ENCODE measurements at regions not wholly inside any gene's neighbourhood (a gene's known extent, or its start where the extent isn't known, plus 50 kb on each side); places are given as distances from the start of the nearest gene placed in this dataset.

DNA sequence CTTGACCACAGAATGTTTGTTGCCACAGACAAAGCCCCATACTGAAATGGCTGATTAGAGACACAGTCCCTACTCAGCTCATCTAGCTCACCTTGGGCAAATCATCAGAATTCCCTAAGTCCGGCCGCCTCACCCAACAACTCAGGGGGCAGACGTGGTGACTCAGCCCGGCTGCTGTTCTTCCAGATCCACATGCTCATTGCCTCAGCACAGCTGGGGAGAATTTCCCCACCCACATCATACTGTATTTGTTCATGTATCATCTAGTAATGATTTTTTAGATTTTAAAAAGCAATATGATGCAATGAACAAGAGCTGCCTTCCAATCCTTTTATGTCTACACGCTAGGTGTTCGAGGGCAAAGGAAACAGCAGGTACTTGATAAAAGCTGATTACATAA lies 333.8 kb upstream of the TENM3 start:
- no peak for DNase-seq

DNA sequence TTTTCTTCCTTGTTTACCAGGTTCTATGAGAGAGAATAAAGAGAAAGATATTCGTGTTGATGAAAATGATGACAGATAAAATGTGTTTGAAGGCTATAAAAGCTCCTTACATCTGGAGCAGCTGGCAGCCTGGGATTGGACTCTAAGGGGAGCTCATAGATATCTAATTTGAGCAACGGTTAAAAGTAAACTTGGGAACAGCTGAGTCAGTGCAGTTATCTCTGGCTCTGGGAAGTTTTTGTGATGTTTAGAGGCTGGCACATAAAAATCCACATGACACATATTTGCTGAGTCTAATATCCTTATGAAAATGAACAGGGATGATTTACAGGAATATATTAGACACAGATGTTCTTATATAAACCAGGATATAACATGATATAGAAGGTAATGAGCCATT lies 331.8 kb upstream of the TENM3 start:
- DNase-seq = no peak

DNA sequence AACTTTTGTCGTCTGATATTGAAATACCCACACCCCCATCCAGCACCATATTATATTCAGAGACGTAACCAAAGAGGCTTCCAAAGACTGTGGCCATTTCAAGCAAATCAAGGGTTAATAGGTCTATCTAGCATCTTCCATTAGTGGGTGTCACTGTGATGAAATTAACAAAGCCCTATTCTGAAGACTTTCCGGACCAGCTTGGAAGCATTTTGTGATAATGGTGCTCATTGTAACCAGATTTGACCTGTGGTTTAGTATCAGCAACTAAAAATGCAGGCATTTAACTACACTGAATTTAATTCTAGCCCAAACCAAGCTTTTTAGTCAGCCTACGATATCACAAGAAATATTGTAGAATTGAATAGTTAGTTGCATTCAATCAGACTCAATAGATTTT lies 309.7 kb upstream of the TENM3 start:
- no peak for DNase-seq

DNA sequence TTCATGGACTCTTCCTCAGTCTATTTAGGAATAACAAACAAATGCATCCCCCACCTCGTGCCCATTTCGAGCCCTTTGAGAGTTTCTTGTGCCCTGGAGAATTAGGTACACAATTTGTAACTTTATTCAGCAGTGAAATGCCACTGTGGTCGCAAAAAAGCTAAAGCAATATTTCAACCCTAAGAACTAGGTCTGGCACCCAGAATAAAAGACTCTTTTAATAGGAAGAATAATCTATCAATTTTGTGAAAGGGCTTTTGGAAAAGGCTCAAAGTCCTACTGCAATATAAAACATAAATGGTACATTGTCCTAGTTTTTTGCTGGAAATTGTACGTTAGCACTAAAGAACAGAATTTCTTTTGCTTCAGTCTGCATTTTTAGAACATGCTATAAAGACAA lies 304.6 kb upstream of the TENM3 start:
- DNase-seq = no peak

DNA sequence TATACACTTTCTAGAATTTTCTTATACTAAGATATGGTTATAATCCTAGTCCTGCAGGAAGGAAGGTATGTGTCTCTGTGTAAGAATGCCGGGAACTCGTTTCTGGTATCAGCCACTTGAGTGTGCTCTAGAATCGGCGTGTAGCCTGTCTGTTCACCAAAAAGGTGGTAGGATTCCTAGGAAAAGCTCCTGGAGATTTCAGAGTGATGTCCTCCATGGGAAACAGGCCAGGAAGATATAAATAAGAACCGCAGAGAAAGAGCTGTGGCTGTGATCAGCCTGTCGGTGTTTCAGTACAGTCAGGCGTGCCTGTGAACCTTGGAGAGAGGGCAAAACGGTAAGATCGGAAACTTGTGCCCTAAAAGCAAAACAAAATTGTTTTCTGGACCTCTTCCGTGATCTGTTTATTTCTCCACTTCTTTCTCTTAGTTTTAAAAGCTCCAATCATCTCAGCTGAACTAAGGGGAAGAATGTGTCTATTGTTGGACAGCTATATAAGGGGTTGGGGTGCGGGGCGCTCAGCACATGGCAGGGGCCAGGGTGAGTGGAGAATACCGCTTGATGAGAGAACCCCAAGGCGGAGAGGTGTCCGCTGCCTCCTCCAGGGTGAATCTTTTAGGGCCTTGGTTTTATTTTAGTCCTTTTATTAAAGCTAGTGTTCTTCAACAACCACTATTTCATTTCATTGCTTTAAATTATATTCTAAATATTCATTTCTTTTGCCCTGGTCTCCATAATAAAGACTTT lies 303.8 kb upstream of the TENM3 start:
- no peak for DNase-seq

GRCh38 chr4:181944527-181944926 lies 298.7 kb upstream of the TENM3 start:
- DNase-seq = no peak

DNA sequence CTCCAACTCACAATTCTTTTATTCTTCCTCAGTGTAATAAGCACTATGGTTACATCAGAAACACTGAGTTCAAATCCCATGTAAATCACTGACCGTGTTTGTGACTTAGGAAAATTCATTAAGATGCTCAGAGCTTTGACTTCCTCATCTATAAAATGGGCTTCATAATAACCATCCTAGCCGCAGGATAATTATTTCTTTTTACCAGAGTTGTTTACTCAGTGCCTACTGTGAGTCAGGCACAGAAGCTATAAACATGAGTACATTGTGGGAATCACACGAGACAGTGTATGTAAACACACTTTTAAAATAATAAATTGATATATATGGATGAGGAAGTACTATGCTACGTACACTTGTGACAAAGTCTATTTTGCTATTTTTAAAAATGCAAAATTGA lies 296.3 kb upstream of the TENM3 start:
- no peak for DNase-seq

- DNase-seq = no peak
Measured at GRCh38 chr4:181948839-181949382, 294.3 kb upstream of the TENM3 start.

- DNase-seq = no peak
Measured at GRCh38 chr4:181949704-181950312, 293.4 kb upstream of the TENM3 start.

DNA sequence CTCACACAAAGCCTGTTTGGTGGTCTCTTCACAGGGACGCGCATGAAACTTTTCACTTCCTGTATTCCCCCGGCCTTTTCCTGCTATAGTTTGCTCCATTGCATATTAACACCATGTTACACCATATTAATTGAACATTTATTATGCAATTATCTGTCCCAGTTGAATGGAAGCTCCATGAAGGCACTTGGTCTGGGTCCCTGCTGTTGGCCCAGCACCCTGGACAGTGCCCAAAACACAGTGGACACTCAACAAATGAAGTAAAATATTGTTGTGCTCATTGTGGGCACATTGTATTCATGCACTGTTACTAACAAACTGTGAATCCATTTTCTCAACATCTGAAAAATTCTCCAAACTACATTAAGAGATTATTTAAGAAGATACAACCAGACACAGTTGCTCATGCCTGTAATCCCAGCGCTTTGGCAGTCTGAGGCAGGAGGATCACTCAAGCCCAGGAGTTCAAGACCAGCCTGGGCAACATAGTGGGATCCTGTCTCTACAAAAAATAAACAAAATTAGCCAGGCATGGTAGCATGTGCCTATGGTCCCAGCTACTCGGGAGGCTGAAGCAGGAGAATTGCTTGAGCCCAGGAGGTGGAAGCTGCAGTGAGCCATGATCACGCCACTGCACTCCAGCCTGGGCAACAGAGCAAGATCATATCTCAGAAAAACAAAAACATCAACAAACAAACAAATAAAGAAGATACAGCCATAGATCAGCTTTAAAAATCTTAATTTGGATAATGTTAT lies 292.7 kb upstream of the TENM3 start:
- no peak for DNase-seq

- DNase-seq = no peak
Measured at GRCh38 chr4:181951265-181951664, 291.9 kb upstream of the TENM3 start.

GRCh38 chr4:181952478-181952877 lies 290.7 kb upstream of the TENM3 start:
- no peak for DNase-seq

DNA sequence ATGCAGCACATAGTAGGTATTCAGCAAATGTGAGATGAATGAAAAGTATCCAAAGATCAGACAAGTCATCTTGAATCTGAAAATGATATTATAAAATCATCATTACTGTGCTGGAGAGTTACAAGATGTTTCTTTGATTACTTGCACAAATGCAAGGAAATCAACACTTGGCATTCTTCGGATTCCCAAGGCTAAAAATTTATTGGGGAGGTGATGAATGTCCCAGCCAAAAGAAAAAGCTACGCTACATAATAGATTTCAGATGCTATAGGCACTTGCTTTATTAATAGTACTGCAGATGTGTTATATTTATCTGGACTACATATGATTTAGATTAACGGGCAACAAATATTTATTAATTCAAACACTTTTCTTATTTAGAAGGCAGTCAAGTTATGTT lies 286.7 kb upstream of the TENM3 start:
- DNase-seq = no peak

DNA sequence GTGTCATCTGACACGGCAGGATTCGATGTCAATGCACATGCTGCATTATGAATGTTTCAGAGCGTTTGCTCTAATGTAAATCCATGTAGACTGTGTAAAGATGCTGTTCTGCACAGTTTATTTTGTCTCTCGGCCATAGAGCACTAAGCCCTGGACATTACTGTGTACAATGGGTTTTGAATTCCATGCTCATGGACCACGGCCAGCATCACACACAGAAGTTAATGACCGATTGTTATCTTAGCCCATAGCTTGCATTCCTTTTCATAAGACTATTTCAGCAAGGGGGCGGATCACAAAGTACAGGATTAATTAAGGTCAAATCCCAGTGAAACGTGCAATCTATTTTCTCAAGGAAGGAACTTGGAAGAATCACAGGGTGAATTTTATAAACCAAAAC lies 286.1 kb upstream of the TENM3 start:
- no peak for DNase-seq

GRCh38 chr4:181958446-181958845 lies 284.8 kb upstream of the TENM3 start:
- no peak for DNase-seq

DNA sequence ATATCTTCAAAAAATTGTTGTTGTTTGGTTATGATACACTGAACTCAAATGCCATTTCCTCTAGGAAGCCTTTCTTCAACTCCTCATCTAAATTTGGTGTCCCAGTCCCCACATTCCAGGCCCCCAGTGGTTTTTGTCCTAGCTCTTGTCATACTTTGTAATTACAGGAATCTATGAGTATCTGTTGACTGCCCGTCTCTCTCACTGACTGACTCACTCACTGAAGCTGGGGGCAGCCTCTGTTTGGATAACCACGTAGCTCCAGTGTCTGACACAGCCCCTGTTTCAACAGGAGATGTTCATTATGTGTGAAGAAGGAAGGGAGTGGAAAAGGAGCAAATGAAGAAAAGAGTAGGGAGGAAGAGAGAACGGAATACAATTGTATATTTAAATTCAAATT lies 284.1 kb upstream of the TENM3 start:
- no peak for DNase-seq

- DNase-seq = no peak
Measured at GRCh38 chr4:181960384-181960783, 282.8 kb upstream of the TENM3 start.

GRCh38 chr4:181962321-181962720 lies 280.9 kb upstream of the TENM3 start:
- DNase-seq = no peak

DNA sequence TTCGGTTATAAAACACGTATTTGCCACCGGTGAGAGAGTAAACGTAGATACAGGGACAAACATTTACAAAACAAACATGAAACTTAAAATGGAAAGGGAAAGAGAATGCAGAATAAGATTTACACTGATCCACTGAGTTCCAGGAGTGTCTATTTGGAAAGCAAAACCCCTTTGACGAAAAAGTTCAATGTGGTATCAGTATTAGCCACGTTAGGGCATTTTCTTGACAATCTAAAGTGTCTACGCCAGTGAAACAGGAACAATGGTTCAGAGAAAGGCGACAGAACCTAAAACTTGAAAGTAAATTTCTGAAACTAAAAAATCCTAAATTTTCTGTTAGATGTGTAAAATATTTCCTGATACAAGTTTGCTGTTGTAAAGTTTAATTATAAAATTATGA lies 278.5 kb upstream of the TENM3 start:
- no peak for DNase-seq

- DNase-seq = no peak
Measured at GRCh38 chr4:181966104-181966551, 277.1 kb upstream of the TENM3 start.

- DNase-seq = no peak
Measured at GRCh38 chr4:181967401-181967800, 275.8 kb upstream of the TENM3 start.

GRCh38 chr4:181968371-181968770 lies 274.8 kb upstream of the TENM3 start:
- no peak for DNase-seq

- DNase-seq = no peak
Measured at GRCh38 chr4:181969151-181969550, 274.1 kb upstream of the TENM3 start.

- no peak for DNase-seq
Measured at GRCh38 chr4:181970366-181970765, 272.8 kb upstream of the TENM3 start.

Measured in CD4-positive, alpha-beta T cell treated with Interleukin-10 for 1 hour (primary cell).